ENCODE measurements at regions not wholly inside any gene's neighbourhood (a gene's known extent, or its start where the extent isn't known, plus 50 kb on each side); places are given as distances from the start of the nearest gene placed in this dataset.

GRCh38 chr4:120163895-120164294 lies 97.2 kb upstream of the MAD2L1 start:
- no peak for DNase-seq

GRCh38 chr4:120158841-120159463 lies 92.3 kb upstream of the MAD2L1 start:
- no peak for DNase-seq

- DNase-seq = no peak
Measured at GRCh38 chr4:120158046-120158445, 91.4 kb upstream of the MAD2L1 start.

- peak; percentile 57 to 58 for DNase-seq
Measured at GRCh38 chr4:120156120-120156718, 89.6 kb upstream of the MAD2L1 start.

- DNase-seq = no peak
Measured at GRCh38 chr4:120155287-120155686, 88.6 kb upstream of the MAD2L1 start.

GRCh38 chr4:120144634-120145033 lies 78.0 kb upstream of the MAD2L1 start:
- no peak for DNase-seq

GRCh38 chr4:120144041-120144440 lies 77.4 kb upstream of the MAD2L1 start:
- DNase-seq = no peak

- no peak for DNase-seq
Measured at GRCh38 chr4:120139392-120139791, 72.7 kb upstream of the MAD2L1 start.

- peak; percentile 51 to 56 for DNase-seq
Measured at GRCh38 chr4:120132935-120133334, 66.3 kb upstream of the MAD2L1 start.

- no peak for DNase-seq
Measured at GRCh38 chr4:120130786-120131185, 64.1 kb upstream of the MAD2L1 start.

All from AML-193 (cell line).